LNCAP (cell line): ENCODE measurements at regions not wholly inside any gene's neighbourhood (a gene's known extent, or its start where the extent isn't known, plus 50 kb on each side); places are given as distances from the start of the nearest gene placed in this dataset.

Source experiments
- CTCF ChIP-seq: fragments of 450-650 bp; IDR thresholded peaks from 2 replicates; pipeline ENCODE4 v1.5.1; 2017; ENCODE audit warnings: mild to moderate bottlenecking

- TF ChIP-seq CTCF = no peak
Observed at GRCh38 chr4:179748837-179749236, 2306.6 kb upstream of the AGA start.

DNA sequence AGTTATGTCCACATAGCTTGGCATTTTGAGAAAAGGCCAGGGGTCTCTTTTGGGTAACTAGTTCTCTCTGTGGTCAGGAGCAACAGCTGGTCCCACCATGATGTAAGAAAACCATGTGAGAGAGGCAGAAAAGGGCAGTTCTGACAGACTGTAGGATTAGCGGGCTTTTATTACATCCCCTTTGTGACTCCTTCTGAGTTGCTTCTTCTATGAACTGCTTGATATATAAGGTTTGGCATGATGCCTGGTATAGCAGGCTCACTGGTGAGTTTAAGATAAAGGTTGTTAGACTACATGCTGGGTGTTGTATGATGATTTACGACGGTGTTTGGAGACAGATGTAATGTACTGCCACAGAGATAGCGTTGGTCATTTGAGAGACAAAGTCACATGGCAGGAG lies 2308.1 kb upstream of the AGA start:
- no peak for TF ChIP-seq CTCF

DNA sequence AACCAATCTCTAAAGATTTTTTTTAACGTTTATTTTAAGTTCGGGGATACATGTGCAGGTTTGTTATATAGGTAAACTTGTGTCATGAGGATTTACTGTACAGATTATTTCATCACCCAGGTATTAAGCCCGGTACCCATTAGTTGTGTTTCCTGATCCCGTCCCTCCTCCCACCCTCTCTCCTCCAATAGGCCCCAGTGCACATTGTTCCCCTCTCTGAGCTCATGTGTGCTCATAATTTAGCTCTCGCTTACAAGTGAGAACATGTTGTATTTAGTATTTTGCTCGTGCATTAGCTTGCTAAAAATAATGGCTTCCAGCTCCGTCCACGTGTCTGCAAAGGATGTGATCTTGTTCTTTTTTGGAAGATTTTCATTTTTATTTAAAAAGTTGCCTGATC lies 2309.4 kb upstream of the AGA start:
- TF ChIP-seq CTCF = no peak

DNA sequence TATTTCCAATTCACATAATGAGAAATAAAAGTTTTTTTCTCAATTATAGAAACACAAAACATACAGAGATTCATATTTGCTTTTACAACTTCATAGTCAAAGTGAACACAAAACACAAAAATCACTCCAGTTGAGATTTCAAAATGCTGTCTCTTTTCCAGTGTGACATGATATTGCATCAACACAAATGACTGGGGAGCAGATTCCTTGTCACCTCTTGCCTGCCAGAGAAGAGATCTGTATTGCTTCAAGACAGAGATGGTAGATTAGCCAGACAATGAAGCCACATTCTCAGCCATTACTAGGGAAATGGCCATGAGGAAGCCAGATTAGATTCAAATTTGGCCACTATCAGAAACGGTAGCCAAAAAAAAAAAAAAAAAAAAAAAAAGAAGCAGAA lies 2313.1 kb upstream of the AGA start:
- TF ChIP-seq CTCF = no peak

GRCh38 chr4:179757641-179758040 lies 2315.4 kb upstream of the AGA start:
- TF ChIP-seq CTCF = no peak

DNA sequence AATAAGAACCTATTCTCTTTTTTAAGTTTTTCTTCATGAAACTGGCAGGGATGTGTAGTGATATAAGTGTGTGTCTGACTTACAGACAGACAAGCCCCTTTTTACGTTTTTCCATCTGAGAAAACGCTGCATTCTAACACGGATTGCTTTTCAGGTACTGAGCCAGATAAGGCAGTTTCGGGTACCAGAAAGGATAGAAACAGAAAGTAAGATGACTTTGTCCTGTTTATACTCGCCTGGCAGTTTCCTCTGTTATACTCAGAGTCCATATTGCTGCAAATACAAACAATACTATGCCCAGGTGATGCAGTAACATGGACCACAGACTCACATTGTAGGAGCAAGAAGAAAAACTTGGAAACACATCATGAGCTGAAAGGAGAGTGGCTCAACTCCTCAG lies 2320.6 kb upstream of the AGA start:
- TF ChIP-seq CTCF = no peak

DNA sequence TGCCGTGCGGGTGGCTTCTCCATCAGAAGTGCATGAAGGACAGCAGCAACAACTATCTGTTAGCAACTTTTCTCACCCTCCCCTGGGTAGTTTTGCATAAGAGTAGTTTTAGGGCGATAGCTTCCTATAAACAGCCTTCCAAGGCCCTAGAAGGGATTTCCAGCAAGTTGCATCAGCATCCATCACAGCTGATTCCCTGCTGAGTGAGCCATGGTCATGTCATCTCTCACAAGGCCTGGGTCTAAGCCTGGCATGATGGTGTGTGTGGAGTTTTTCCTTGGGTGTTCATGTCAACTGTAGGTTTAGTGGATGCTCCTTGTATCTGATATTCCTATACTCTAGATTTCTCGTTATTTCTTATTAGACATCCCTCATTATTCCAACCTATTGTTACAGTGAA lies 2324.7 kb upstream of the AGA start:
- no peak for TF ChIP-seq CTCF

DNA sequence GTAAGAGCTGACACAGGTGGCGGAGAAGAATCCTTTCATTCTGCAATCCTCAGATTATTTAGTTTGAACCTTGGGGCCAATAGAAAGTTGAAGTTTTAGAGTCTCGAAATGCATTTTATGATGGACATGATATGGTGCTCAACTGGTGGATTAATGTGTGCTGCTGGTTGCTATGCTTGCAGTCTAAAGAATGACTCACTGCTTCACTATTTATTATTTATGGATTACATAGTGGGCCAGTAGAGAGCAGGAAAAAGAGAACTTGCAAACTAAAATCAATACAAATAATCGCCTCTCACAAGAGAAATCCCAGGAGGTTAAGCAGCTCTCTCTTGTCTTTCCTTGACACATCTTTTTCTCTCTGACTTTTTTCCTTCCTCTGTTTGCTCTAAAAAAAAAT lies 2326.8 kb upstream of the AGA start:
- TF ChIP-seq CTCF = no peak
